WTC11 (cell line): ENCODE measurements at regions not wholly inside any gene's neighbourhood (a gene's known extent, or its start where the extent isn't known, plus 50 kb on each side); places are given as distances from the start of the nearest gene placed in this dataset.

ENCODE experiments used
- ATAC-seq: fragments of 200-7000 bp; cut with Tn5 transposase; 2 replicates; pipeline ENCODE4 v1.10.0; 2021; ENCODE audit warnings: mild to moderate bottlenecking, moderate library complexity
- CTCF ChIA-PET: fragments of 300-600 bp; sonication (Branson Sonifier 250); formaldehyde crosslinking; loops from one replicate; lab custom pipeline; 2021; ENCODE audit warnings: antibody characterized with exemption; lab: Charles Lee
- POLR2A ChIA-PET: fragments of 350-600 bp; sonication (Branson Sonifier 250); formaldehyde crosslinking; loops from one replicate; lab custom pipeline; 2021; ENCODE audit warnings: antibody characterized with exemption; lab: Charles Lee
- DNase-seq: peaks from one replicate; pipeline ENCODE4 v3.0.0; 2021; ENCODE audit warnings: low spot score
- H3K27ac Mint-ChIP-seq: 2 replicates; pipeline ENCODE4 v1.8.0; 2021; ENCODE audit warnings: mixed read lengths
- H3K27me3 Mint-ChIP-seq: 2 replicates; pipeline ENCODE4 v1.8.0; 2021; ENCODE audit warnings: low read depth, mild to moderate bottlenecking, moderate library complexity, mixed read lengths
- H3K36me3 Mint-ChIP-seq: 2 replicates; pipeline ENCODE4 v1.8.0; 2021; ENCODE audit warnings: mixed read lengths
- H3K4me1 Mint-ChIP-seq: 2 replicates; pipeline ENCODE4 v1.8.0; 2022; ENCODE audit warnings: mixed read lengths
- H3K4me3 Mint-ChIP-seq: 2 replicates; pipeline ENCODE4 v1.8.0; 2021; ENCODE audit warnings: mild to moderate bottlenecking, moderate library complexity, mixed read lengths
- H3K9me3 Mint-ChIP-seq: 2 replicates; pipeline ENCODE4 v1.8.0; 2021; ENCODE audit warnings: mixed read lengths
- AFF4 ChIP-seq: sonication (generic); formaldehyde crosslinking; IDR thresholded peaks from 2 replicates; pipeline ENCODE4 v1.8.1; 2023; ENCODE audit warnings: mild to moderate bottlenecking, missing genetic modification reagents, borderline replicate concordance
- ATF6 ChIP-seq: sonication (generic); formaldehyde crosslinking; IDR thresholded peaks from 2 replicates; pipeline ENCODE4 v1.8.1; 2023; ENCODE audit warnings: mild to moderate bottlenecking, missing genetic modification reagents
- CDX4 ChIP-seq: fragments of 250-450 bp; sonication (Bioruptor Pico); IDR thresholded peaks from 2 replicates; pipeline ENCODE4 v1.9.0; 2021; ENCODE audit warnings: moderate library complexity, mild to moderate bottlenecking, inconsistent platforms, borderline replicate concordance
- E2F1 ChIP-seq: sonication (generic); formaldehyde crosslinking; IDR thresholded peaks from 2 replicates; pipeline ENCODE4 v1.8.0; 2022; ENCODE audit warnings: mild to moderate bottlenecking, missing genetic modification reagents
- ETV6 ChIP-seq: sonication (generic); formaldehyde crosslinking; IDR thresholded peaks from 2 replicates; pipeline ENCODE4 v1.8.1; 2022; ENCODE audit warnings: mild to moderate bottlenecking, missing genetic modification reagents
- NFE2L1 ChIP-seq: sonication (generic); formaldehyde crosslinking; IDR thresholded peaks from 2 replicates; pipeline ENCODE4 v1.8.1; 2023; ENCODE audit warnings: missing genetic modification reagents
- PRRX2 ChIP-seq: fragments of 250-450 bp; sonication (Bioruptor Pico); IDR thresholded peaks from 2 replicates; pipeline ENCODE4 v1.8.0; 2021; ENCODE audit warnings: mild to moderate bottlenecking
- RELA ChIP-seq: sonication (generic); formaldehyde crosslinking; IDR thresholded peaks from 2 replicates; pipeline ENCODE4 v1.8.1; 2022; ENCODE audit warnings: missing genetic modification reagents, mild to moderate bottlenecking, borderline replicate concordance
- SMAD3 ChIP-seq: sonication (generic); formaldehyde crosslinking; IDR thresholded peaks from 2 replicates; pipeline ENCODE4 v1.8.0; 2022; ENCODE audit warnings: missing genetic modification reagents, mild to moderate bottlenecking, borderline replicate concordance
- SMAD4 ChIP-seq: sonication (generic); formaldehyde crosslinking; IDR thresholded peaks from 2 replicates; pipeline ENCODE4 v1.8.0; 2022; ENCODE audit warnings: mild to moderate bottlenecking, missing genetic modification reagents
- TCF7 ChIP-seq: sonication (generic); formaldehyde crosslinking; IDR thresholded peaks from 2 replicates; pipeline ENCODE4 v1.8.0; 2022; ENCODE audit warnings: mild to moderate bottlenecking, low read depth, missing genetic modification reagents, moderate library complexity
- ZMAT4 ChIP-seq: fragments of 250-450 bp; sonication (Bioruptor Pico); IDR thresholded peaks from 2 replicates; pipeline ENCODE4 v1.9.0; 2021; ENCODE audit warnings: mild to moderate bottlenecking
- ZNF121 ChIP-seq: sonication (generic); formaldehyde crosslinking; IDR thresholded peaks from 2 replicates; pipeline ENCODE4 v1.8.0; 2023; ENCODE audit warnings: missing genetic modification reagents
- ZNF232 ChIP-seq: sonication (generic); formaldehyde crosslinking; IDR thresholded peaks from 2 replicates; pipeline ENCODE4 v1.8.0; 2022; ENCODE audit warnings: mild to moderate bottlenecking, missing genetic modification reagents
- ZNF263 ChIP-seq: sonication (generic); formaldehyde crosslinking; IDR thresholded peaks from 2 replicates; pipeline ENCODE4 v1.8.1; 2022; ENCODE audit warnings: low read depth, mild to moderate bottlenecking, moderate library complexity, missing genetic modification reagents
- ZNF423 ChIP-seq: fragments of 250-450 bp; sonication (Bioruptor Pico); IDR thresholded peaks from 2 replicates; pipeline ENCODE4 v2.1.2; 2022; ENCODE audit warnings: mild to moderate bottlenecking, moderate library complexity
- TF ChIP-seq, protein P1 (sequence below): sonication (generic); formaldehyde crosslinking; IDR thresholded peaks from 2 replicates; pipeline ENCODE4 v1.8.1; 2023; ENCODE audit warnings: mild to moderate bottlenecking, missing genetic modification reagents, moderate library complexity
- TF ChIP-seq, protein P2 (sequence below): sonication (generic); formaldehyde crosslinking; IDR thresholded peaks from 2 replicates; pipeline ENCODE4 v1.8.1; 2023; ENCODE audit warnings: mild to moderate bottlenecking, moderate library complexity, missing genetic modification reagents
- TF ChIP-seq, protein P3 (sequence below): sonication (generic); formaldehyde crosslinking; conservative IDR thresholded peaks from 2 replicates; pipeline ENCODE4 v1.8.1; 2022; ENCODE audit warnings: mild to moderate bottlenecking, missing genetic modification reagents
- TF ChIP-seq, protein P4 (sequence below): fragments of 250-450 bp; sonication (Bioruptor Pico); IDR thresholded peaks from 2 replicates; pipeline ENCODE4 v2.1.2; 2022; ENCODE audit warnings: mild to moderate bottlenecking, moderate library complexity

- TF ChIP-seq, protein P1, sequence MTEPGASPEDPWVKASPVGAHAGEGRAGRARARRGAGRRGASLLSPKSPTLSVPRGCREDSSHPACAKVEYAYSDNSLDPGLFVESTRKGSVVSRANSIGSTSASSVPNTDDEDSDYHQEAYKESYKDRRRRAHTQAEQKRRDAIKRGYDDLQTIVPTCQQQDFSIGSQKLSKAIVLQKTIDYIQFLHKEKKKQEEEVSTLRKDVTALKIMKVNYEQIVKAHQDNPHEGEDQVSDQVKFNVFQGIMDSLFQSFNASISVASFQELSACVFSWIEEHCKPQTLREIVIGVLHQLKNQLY (CRISPR knock-in tag), result no peak
- no peak for TF ChIP-seq SMAD3 (CRISPR knock-in tag)
- no peak for TF ChIP-seq RELA (CRISPR knock-in tag)
- no peak for TF ChIP-seq ATF6 (CRISPR knock-in tag)
- no peak for TF ChIP-seq NFE2L1
Measured at GRCh38 chr2:114127372-114127771, 237.5 kb downstream of the ACTR3 start (continued).

DNA sequence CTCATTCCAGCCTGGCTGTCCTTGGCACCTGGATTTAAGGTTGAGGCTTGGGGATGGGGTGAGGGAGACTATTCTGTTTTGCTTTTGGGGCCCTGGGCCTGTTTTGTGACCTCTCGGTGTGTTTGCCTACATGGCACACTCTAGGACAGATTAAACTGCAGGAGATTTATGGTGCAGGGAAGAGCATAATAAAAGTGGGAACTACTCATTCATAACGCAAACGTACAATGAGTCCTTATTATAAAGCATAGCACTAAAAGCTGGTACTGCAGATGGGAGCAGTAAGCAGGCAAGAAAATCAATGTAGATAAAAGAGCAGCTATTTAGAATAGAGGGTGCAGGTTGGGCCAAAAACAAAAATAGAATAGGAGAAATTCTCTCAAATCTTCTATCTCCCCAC is 238.4 kb downstream of the ACTR3 start:
- H3K9me3 Mint-ChIP-seq, result peaks cover 53% of the 10 kb centered on the region
- ChIA-PET POLR2A (no interaction called here), CTCF (no interaction called here)
- H3K36me3 Mint-ChIP-seq, result peaks cover 39% of the 10 kb centered on the region
- peaks cover 7% of the 10 kb centered on the region for H3K4me1 Mint-ChIP-seq
- DNase-seq (no peak), ATAC-seq (no peak)
- H3K4me3 Mint-ChIP-seq, result no peak overlapping the region
- H3K27me3 Mint-ChIP-seq, result peaks cover 3% of the 10 kb centered on the region
- H3K27ac Mint-ChIP-seq, result no peak overlapping the region
- TF ChIP-seq, protein P2, sequence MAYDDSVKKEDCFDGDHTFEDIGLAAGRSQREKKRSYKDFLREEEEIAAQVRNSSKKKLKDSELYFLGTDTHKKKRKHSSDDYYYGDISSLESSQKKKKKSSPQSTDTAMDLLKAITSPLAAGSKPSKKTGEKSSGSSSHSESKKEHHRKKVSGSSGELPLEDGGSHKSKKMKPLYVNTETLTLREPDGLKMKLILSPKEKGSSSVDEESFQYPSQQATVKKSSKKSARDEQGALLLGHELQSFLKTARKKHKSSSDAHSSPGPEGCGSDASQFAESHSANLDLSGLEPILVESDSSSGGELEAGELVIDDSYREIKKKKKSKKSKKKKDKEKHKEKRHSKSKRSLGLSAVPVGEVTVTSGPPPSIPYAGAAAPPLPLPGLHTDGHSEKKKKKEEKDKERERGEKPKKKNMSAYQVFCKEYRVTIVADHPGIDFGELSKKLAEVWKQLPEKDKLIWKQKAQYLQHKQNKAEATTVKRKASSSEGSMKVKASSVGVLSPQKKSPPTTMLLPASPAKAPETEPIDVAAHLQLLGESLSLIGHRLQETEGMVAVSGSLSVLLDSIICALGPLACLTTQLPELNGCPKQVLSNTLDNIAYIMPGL (CRISPR knock-in tag), result no peak
- TF ChIP-seq AFF4 (no peak), ZNF232 (CRISPR knock-in tag) (no peak), E2F1 (CRISPR knock-in tag) (no peak), NFE2L1 (no peak), SMAD4 (CRISPR knock-in tag) (no peak), ZNF121 (CRISPR knock-in tag) (no peak), ETV6 (CRISPR knock-in tag) (no peak), TCF7 (no peak), ZNF263 (CRISPR knock-in tag) (no peak), PRRX2 (no peak), ZNF423 (CRISPR knock-in tag) (no peak), ZMAT4 (CRISPR knock-in tag) (no peak), ATF6 (CRISPR knock-in tag) (no peak), CDX4 (CRISPR knock-in tag) (no peak)
- TF ChIP-seq, protein P3, sequence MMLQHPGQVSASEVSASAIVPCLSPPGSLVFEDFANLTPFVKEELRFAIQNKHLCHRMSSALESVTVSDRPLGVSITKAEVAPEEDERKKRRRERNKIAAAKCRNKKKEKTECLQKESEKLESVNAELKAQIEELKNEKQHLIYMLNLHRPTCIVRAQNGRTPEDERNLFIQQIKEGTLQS (CRISPR knock-in tag), result no peak
- TF ChIP-seq, protein P4, sequence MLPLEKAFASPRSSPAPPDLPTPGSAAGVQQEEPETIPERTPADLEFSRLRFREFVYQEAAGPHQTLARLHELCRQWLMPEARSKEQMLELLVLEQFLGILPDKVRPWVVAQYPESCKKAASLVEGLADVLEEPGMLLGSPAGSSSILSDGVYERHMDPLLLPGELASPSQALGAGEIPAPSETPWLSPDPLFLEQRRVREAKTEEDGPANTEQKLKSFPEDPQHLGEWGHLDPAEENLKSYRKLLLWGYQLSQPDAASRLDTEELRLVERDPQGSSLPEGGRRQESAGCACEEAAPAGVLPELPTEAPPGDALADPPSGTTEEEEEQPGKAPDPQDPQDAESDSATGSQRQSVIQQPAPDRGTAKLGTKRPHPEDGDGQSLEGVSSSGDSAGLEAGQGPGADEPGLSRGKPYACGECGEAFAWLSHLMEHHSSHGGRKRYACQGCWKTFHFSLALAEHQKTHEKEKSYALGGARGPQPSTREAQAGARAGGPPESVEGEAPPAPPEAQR (CRISPR knock-in tag), result no peak
